ENCODE measurements at regions not wholly inside any gene's neighbourhood (a gene's known extent, or its start where the extent isn't known, plus 50 kb on each side); places are given as distances from the start of the nearest gene placed in this dataset.
A peak's percentile ranks its signal among the peaks of the same experiment; 100 is the strongest.
"Not testable (repeated sequence)": the region's sequence is repeated elsewhere in the genome, so short reads cannot be mapped to it uniquely, and the experiment has no call there.

DNA sequence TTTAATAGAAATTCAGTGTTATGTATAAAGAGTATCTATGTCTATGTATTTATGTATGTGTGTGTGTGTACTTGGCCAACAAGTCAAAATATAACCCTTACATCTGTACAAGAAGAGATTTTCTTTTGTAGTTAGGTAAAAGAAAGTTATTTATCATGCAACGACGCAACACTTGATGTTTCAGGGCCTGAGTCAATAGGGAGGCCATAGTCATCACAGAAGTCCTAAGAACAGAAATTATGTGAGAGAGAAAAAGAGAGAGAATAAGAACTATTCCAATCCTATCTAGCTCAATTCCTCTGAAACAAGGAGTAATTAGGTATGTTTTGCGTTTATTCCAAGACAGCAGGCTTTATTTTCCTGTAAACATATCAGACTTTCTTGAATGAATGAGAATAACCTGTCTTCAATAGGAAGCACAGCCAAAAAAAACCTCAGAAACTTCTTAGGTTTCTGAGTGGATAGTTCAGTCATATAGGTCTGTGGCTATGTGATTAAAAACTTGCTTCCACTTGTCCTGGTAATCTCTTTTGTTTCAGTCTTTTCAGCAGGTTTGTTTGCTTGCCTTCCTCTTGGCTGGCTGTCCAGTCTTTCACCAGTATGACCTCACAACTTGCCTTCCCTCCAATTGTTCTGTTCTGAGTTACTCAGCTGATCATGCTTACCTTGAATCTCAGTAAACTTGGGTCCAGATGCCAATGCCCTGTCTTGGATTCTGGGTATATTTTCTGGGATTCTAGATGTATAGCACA is 382.4 kb upstream of the GBE1 start:
- no peak for DNase-seq

DNA sequence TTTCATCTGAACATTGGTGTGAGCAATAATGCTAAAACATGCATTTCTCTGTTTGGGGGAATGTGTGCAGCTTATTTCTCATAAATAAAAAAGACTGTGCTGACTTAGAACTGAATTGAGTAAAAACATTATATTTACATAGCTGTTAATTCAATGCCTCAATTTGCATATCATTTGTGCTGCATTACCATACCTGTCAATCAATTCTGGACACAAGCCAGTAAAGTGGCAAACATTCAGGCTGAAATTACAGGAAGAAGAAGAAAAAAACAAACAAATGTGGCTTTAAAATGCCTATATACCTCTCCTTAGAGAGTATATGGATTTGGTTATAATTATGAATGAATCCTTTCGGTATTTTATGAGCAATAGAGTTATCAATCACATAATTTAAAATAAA is 380.1 kb upstream of the GBE1 start:
- DNase-seq = no peak

DNA sequence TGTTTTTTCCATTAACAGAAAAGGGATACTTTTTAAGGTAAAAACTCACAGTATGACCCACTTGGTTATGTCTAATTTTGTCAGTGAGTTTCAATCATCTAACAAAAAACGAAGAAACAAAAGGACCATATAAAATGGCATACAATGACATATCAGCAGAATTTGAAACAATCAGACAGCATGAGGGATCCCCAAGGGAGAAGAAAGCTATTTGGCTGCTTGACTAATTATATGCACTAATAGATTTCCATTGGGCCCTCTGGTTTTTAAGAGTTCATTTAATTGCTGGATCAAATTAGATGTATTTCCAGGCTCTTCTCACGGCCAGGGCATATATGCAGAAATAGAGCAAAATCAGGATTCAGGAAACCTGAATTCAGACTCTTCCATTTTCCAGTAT is 376.4 kb upstream of the GBE1 start:
- no peak for DNase-seq

- no peak for DNase-seq
These were observed 375.6 kb upstream of the GBE1 start for GRCh38 chr3:82137050-82137449.

- peak; percentile 15 for DNase-seq
These were observed 371.7 kb upstream of the GBE1 start for GRCh38 chr3:82133070-82133606.

GRCh38 chr3:82132210-82133069 is 371.0 kb upstream of the GBE1 start:
- no peak for DNase-seq

GRCh38 chr3:82130046-82130445 is 368.6 kb upstream of the GBE1 start:
- DNase-seq = no peak

DNA sequence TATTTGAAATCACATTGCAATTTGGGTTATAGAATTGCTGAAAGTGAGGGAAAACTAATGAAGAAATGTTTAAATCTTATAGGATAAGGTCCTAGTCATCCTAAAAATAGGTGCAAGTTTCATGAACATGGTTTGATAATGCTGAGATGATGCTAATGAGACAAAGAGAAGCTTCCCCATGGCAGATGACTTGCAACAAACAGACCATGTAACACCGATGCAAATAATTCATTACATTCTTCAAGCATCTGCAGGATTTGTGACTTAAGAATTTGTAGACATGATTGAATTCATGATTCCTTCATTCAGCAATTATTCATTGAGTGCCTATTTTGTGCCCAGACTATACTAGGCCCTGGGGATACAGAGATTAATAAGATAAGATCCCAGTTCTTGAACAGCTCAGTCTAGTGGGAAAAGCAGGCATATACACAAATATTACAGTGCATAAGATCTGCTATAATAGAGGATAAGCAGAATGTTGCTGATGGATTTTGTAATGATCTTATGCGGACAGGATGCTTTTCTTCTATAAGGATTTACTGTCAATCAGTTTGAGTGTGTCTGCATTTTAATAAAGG is 367.9 kb upstream of the GBE1 start:
- no peak for DNase-seq

GRCh38 chr3:82128271-82128670 is 366.8 kb upstream of the GBE1 start:
- DNase-seq = no peak

GRCh38 chr3:82122554-82123345 is 361.3 kb upstream of the GBE1 start:
- no peak for DNase-seq

DNA sequence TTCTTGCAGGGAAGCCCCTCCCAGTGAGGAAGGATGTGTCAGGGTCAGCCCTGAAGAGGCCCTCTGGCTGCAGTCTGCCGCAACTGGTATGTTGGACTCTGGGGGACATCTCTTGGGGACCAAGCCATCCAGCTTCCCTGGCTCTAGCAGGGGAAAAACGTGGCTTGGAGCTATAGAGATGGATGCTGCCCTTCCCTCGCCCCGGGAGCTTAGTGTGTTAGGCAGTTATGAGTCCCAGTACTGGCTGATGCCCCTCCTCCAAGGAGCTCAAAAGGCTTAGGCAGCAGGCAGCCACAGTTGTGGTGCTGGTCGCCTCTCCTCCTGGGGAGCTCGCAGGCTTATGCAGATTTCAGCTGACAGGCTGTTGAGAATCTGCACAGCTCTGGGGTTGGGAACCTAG is 353.1 kb upstream of the GBE1 start:
- DNase-seq = no peak

- not testable (repeated sequence) for DNase-seq
These were observed 349.3 kb upstream of the GBE1 start for GRCh38 chr3:82110721-82111120.

GRCh38 chr3:82103241-82103640 is 341.8 kb upstream of the GBE1 start:
- DNase-seq = no peak

- no peak for DNase-seq
These were observed 338.9 kb upstream of the GBE1 start for GRCh38 chr3:82100378-82100777.

DNA sequence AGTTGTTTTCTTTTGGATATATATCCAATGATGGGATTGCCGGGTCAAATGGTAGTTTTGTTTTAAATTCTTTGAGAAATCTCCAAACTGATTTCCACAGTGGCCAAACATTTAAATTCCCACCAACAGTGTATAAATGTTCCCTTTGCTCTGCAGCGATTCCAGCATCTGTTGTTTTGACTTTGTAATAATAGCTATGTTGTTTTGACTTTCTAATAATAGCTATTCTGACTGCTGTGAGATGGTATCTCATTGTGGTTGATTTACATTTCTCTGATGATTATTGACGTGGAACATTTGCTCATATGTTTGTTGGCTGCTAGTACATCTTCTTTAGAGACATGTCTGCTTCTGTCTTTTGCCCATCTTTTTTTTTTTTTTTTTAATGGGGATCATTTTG is 332.2 kb upstream of the GBE1 start:
- DNase-seq = no peak

DNA sequence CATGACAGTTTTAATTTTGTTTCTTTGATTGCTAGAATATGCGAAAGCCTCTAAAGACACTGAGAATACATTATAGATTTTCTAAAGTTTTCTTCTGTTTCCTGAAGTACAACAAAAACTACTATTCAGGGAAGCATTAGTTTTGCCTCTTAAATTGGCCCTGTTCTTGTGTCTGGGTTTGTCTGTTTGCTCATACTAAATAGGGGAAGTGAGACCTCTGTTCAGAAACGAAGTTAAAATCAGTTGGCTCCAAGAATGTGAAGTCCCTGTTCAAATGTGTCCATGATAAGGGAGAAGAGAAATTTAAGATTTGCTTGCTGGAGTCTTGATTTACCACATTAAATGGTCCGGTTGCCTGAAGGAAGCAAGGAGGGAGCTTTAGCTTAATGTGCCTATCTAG is 327.3 kb upstream of the GBE1 start:
- no peak for DNase-seq

- no peak for DNase-seq
These were observed 326.5 kb upstream of the GBE1 start for GRCh38 chr3:82087958-82088357.

DNA sequence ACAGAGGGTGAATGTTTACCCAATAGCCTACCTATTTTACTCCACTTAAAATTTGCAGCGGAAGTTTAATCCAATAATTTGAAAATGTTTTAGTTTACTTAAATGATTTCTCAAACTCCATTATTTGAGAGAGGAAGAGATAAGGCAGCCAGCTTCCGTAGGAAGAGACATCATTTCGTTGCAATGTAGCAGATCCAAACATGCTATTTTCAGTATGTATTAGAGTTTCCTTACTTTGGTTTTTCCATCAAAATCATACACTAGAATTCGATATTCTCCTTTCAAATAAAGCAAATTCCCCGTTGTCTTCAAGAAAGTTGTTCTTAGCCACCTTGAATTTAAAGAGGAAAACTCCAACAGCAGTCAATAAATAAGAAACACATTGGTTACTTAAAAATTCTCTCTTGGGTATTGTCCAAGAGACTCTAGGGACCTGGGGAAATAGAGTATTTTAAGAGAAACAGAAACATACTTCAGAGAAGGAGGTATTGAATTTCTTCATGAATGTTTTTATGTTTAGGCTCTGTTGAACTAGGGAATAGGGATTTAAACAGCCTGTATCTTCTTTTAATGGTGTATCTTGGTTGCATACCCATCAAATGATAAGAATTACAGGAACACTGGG is 324.5 kb upstream of the GBE1 start:
- DNase-seq = no peak

DNA sequence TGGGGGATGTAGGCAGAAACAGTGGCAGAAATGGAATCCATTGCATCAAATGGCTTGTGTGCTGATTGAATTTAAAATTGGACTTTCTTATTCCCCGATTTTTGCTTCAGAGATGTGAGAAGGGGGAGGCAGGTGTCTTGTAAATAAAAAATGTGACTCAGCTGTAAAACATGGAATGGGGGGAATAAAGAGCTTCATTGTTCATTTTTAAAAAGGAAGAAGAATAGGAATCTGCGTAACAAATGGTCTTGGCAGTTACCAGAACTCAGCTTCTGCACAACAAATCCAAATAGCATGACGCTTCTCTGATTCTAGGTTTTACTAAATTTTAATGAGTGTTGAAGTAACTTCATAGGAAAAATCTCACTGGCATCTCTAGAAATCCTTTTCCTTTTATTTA is 323.9 kb upstream of the GBE1 start:
- DNase-seq = no peak

GRCh38 chr3:82084824-82085223 is 323.4 kb upstream of the GBE1 start:
- no peak for DNase-seq

DNA sequence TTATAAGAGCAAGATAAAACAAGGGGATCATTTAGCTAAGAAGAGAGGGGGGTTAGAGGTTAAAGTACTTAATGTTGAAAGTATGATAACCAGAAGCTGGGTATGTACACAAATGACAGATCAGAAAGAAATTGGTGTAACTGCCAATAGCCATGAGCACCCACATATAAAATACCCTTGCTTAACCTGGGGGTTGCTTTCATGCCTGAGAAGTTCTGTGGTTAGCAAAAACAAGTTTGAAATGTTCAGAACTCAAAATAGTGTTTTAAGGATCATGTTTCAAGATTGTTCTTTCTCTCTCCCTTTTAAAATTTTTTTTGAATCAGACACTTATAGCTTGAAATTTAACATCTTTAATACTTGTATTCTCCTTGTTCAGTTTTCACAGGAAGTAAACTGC is 321.4 kb upstream of the GBE1 start:
- DNase-seq = no peak

DNA sequence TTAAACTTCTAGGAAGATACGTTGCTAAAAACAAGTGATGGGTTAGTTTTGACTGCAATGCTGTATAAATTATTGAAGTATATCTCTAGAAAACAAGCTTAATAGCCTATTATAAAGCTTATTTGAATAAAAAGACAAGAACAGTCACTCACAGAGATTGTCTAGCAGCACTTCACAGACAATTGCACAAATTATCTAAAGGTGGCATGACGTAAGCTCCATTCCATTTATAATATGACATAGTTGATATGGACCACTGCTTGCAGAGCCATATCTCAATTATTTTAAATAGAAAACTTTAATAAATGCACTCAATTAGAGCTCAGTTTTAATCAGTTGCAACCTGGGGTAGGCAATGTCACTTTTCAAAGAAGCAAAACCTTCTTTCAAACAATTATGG is 319.9 kb upstream of the GBE1 start:
- no peak for DNase-seq

Data from T-helper 9 cell (primary cell).